Keratinocyte (primary cell): ENCODE measurements at regions not wholly inside any gene's neighbourhood (a gene's known extent, or its start where the extent isn't known, plus 50 kb on each side); places are given as distances from the start of the nearest gene placed in this dataset.
"Not testable (repeated sequence)": the region's sequence is repeated elsewhere in the genome, so short reads cannot be mapped to it uniquely, and the experiment has no call there.

Experiments used
- DNase-seq: peaks from one replicate; pipeline ENCODE4 v3.0.0-alpha.2; 2011; ENCODE audit warnings: low read depth, missing footprints, low spot score
- FAIRE-seq: peaks from 2 replicates; lab custom pipeline; 2011; peaks lifted over from hg19 to GRCh38; lab: Jason Lieb, UNC
- H2AFZ ChIP-seq: 2 replicates; pipeline ENCODE4 v1.6.0; 2012; ENCODE audit warnings: low read length, control low read depth, inconsistent platforms; ENCODE audit not compliant: control insufficient read depth
- H3K27ac ChIP-seq: 2 replicates; pipeline ENCODE4 v1.5.1; 2011; ENCODE audit warnings: low read length; ENCODE audit not compliant: control insufficient read depth, insufficient read depth
- H3K27me3 ChIP-seq: 3 replicates; pipeline ENCODE4 v1.6.0; 2011; ENCODE audit warnings: low read length; ENCODE audit not compliant: control insufficient read depth, insufficient read depth; ENCODE audit errors: extremely low read depth
- H3K36me3 ChIP-seq, 2 experiments: 2 replicates in 1 of 2; 3 replicates in 1 of 2; pipeline ENCODE4 v1.5.1; 2011; ENCODE audit warnings: low read length in 2 of 2, mild to moderate bottlenecking in 1 of 2; ENCODE audit not compliant: control insufficient read depth in 2 of 2, insufficient read depth in 2 of 2; ENCODE audit errors: extremely low read depth in 1 of 2
- H3K4me1 ChIP-seq: 3 replicates; pipeline ENCODE4 v1.5.1; 2011; ENCODE audit warnings: low read length; ENCODE audit not compliant: control insufficient read depth, insufficient read depth; ENCODE audit errors: extremely low read depth
- H3K4me2 ChIP-seq: 3 replicates; pipeline ENCODE4 v1.6.0; 2011; ENCODE audit warnings: low read depth, low read length; ENCODE audit not compliant: control insufficient read depth, insufficient read depth; ENCODE audit errors: extremely low read depth
- H3K4me3 ChIP-seq, 3 experiments: fragments of 200-600 bp in 1 of 3; sonication (generic) in 1 of 3; 2 replicates in 2 of 3; 3 replicates in 1 of 3; pipeline ENCODE4 v1.5.1; 2011 to 2016; ENCODE audit warnings: low read length in 3 of 3, mild to moderate bottlenecking in 3 of 3, control low read depth in 2 of 3, inconsistent platforms in 1 of 3, low read depth in 1 of 3, mixed read lengths in 1 of 3, mixed run types in 1 of 3, moderate library complexity in 1 of 3; ENCODE audit not compliant: control insufficient read depth in 2 of 3, insufficient read depth in 2 of 3; ENCODE audit errors: extremely low read depth in 1 of 3
- H3K79me2 ChIP-seq: 2 replicates; pipeline ENCODE4 v1.6.0; 2012; ENCODE audit warnings: low read length; ENCODE audit not compliant: control insufficient read depth, insufficient read depth
- H3K9ac ChIP-seq: 3 replicates; pipeline ENCODE4 v1.6.0; 2011; ENCODE audit warnings: low read length; ENCODE audit not compliant: control insufficient read depth, insufficient read depth; ENCODE audit errors: extremely low read depth
- H3K9me1 ChIP-seq: 3 replicates; pipeline ENCODE4 v1.6.0; 2011; ENCODE audit warnings: low read length; ENCODE audit not compliant: control insufficient read depth, insufficient read depth; ENCODE audit errors: extremely low read depth
- H3K9me3 ChIP-seq: 2 replicates; pipeline ENCODE4 v1.5.1; 2012; ENCODE audit warnings: low read depth, low read length; ENCODE audit not compliant: control insufficient read depth
- H4K20me1 ChIP-seq: 3 replicates; pipeline ENCODE4 v1.6.0; 2011; ENCODE audit warnings: low read length; ENCODE audit not compliant: control insufficient read depth, insufficient read depth; ENCODE audit errors: extremely low read depth
- EZH2 ChIP-seq: IDR thresholded peaks from one replicate; pipeline ENCODE4 v1.6.1; 2012; ENCODE audit warnings: inconsistent platforms, mild to moderate bottlenecking, low read length, moderate library complexity
- dilution Hi-C: fragments of 300-500 bp; cut with MboI; formaldehyde crosslinking; loops from one replicate; pipeline ENCODE4 v1.7.0; 2020; ENCODE audit warnings: low sequenced_read_pairs; ENCODE audit not compliant: extremely low pct_ligation_motif_present
- TF ChIP-seq, protein P1 (sequence below), 3 experiments: IDR thresholded peaks in 1 of 3; conservative IDR thresholded peaks in 1 of 3; optimal IDR thresholded peaks in 1 of 3; 2 replicates in 2 of 3; 3 replicates in 1 of 3; pipeline versions ENCODE3 to v1.5.1; 2011; ENCODE audit warnings: low read length in 3 of 3, mild to moderate bottlenecking in 3 of 3, moderate library complexity in 2 of 3, control low read depth in 1 of 3, inconsistent platforms in 1 of 3; ENCODE audit not compliant: insufficient read depth in 2 of 3; ENCODE audit errors: extremely low read depth in 1 of 3

DNA sequence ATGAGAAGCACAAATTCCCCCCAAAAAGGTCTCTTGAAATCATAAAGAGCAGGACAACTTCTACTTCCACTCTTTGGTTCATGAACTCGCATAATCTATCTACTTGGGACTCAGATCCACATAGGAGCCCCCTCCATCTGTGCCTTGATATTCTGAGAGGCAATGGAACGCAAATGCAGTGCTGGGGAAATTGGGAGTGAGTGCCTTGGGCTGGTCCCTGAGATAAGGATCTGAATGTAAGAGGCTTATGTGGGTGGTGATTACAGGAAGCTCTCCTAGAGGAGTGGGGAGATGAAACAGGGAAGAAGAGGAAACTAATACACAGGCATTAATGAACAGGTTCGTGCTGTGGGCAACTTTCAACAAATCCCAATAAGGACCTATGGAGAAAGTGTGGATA lies 285.6 kb downstream of the RASEF start:
- no peak overlapping the region for H2AFZ ChIP-seq
- no peaks in the 10 kb centered on the region for H3K27me3 ChIP-seq
- no peak for TF ChIP-seq EZH2
- TF ChIP-seq, protein P1, sequence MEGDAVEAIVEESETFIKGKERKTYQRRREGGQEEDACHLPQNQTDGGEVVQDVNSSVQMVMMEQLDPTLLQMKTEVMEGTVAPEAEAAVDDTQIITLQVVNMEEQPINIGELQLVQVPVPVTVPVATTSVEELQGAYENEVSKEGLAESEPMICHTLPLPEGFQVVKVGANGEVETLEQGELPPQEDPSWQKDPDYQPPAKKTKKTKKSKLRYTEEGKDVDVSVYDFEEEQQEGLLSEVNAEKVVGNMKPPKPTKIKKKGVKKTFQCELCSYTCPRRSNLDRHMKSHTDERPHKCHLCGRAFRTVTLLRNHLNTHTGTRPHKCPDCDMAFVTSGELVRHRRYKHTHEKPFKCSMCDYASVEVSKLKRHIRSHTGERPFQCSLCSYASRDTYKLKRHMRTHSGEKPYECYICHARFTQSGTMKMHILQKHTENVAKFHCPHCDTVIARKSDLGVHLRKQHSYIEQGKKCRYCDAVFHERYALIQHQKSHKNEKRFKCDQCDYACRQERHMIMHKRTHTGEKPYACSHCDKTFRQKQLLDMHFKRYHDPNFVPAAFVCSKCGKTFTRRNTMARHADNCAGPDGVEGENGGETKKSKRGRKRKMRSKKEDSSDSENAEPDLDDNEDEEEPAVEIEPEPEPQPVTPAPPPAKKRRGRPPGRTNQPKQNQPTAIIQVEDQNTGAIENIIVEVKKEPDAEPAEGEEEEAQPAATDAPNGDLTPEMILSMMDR (optimal IDR thresholded peaks at IDR 0.05 in 1 of 3, IDR thresholded peaks at IDR 0.05 in 1 of 3, conservative IDR thresholded peaks at IDR 0.05 in 1 of 3; ENCODE audit: extremely low read depth in 1 of 3, insufficient read depth in 2 of 3, low read length in 3 of 3): no peak
- no peaks in the 10 kb centered on the region for H3K9me3 ChIP-seq
- no peaks in the 10 kb centered on the region for H3K36me3 ChIP-seq
- no peaks in the 10 kb centered on the region for H3K9me1 ChIP-seq
- DNase-seq (no peak), FAIRE-seq (no peak)
- H3K4me2 ChIP-seq: no peak overlapping the region
- H3K4me3 ChIP-seq: no peak overlapping the region
- no peaks in the 10 kb centered on the region for H3K79me2 ChIP-seq
- no peak overlapping the region for H3K27ac ChIP-seq
- H4K20me1 ChIP-seq: no peaks in the 10 kb centered on the region
- no peaks in the 10 kb centered on the region for H3K4me1 ChIP-seq
- H3K9ac ChIP-seq: no peak overlapping the region
- dilution Hi-C loops: no loop called here

DNA sequence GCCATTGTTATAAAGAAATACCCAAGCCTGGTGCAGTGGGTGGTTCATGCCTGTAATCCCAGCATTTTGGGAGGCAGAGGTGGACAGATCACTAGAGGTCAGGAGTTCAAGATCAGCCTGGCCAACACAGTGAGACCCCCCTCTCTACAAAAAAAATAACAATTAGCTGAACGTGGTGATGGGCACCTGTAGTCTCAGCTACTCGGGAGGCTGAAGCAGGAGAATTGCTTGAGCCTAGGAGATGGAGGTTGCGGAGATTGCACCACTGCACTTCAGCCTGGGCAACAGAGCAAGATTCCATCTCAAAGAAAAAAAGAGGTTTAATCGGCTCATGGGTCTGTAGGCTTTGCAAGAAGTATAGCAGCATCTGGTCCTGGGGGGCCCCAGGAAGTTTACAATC lies 284.0 kb downstream of the RASEF start:
- H2AFZ ChIP-seq, H3K9me1 ChIP-seq, H3K4me1 ChIP-seq, H3K27me3 ChIP-seq, H3K9ac ChIP-seq, dilution Hi-C loops, H3K4me2 ChIP-seq, H3K9me3 ChIP-seq, H3K79me2 ChIP-seq, H4K20me1 ChIP-seq, DNase-seq, FAIRE-seq, H3K27ac ChIP-seq, H3K4me3 ChIP-seq, H3K36me3 ChIP-seq: not testable (repeated sequence)

DNA sequence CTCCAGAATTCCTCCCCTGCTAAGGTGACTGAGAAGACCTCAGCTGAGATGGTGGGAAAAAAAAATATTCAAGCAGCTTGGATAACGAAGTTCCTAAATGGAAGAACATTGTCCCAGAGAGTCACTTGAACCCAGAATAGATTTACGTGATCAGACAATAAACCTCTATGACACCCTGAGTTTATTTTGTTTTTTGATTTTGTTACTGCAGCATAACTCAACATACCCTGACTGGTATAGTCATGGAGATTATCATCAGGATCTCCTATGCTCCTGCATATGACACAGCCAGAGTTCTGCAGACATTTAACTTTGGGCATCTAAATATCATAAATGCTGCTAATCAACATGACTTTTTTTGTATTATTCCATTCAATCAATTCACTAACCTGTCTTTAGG lies 282.9 kb downstream of the RASEF start:
- Histone ChIP-seq H3K4me3 (no peak overlapping the region), H3K36me3 (no peaks in the 10 kb centered on the region), H3K9ac (no peak overlapping the region), H4K20me1 (no peaks in the 10 kb centered on the region), H3K27ac (no peak overlapping the region), H3K79me2 (no peaks in the 10 kb centered on the region), H3K9me1 (no peaks in the 10 kb centered on the region), H3K4me2 (no peak overlapping the region), H3K27me3 (no peaks in the 10 kb centered on the region), H3K9me3 (no peaks in the 10 kb centered on the region), H2AFZ (no peak overlapping the region), H3K4me1 (no peaks in the 10 kb centered on the region)
- FAIRE-seq: no peak
- DNase-seq: no peak
- dilution Hi-C loops: no loop called here
- no peak for TF ChIP-seq EZH2
- TF ChIP-seq, protein P1 (optimal IDR thresholded peaks at IDR 0.05 in 1 of 3, IDR thresholded peaks at IDR 0.05 in 1 of 3, conservative IDR thresholded peaks at IDR 0.05 in 1 of 3; ENCODE audit: extremely low read depth in 1 of 3, insufficient read depth in 2 of 3, low read length in 3 of 3): no peak
